ENCODE measurements at regions not wholly inside any gene's neighbourhood (a gene's known extent, or its start where the extent isn't known, plus 50 kb on each side); places are given as distances from the start of the nearest gene placed in this dataset.

DNA sequence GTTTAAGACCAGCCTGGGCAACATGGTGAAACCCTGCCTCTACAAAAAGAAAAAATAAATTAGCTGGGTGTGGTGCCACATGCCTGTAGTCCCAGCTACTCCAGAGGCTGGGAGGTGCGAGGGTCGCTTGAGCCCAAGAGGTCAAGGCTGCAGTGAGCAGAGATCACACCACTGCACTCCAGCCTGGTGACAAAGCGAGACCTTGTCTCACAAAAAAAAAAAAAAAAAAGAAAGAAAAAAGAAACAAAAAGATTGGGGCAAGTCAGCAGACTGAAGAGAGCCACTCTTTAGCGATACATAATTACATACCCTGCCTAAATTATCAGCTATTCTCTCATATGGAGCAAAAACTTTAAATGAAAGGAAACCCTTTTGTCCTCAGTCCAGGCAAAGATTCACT is 53.6 kb upstream of the MAP3K13 start (continued):
- TF ChIP-seq ZBTB7A (CRISPR knock-in tag; IDR thresholded peaks at IDR 0.05) (no peak), ZMAT3 (CRISPR knock-in tag; conservative IDR thresholded peaks at IDR 0.05) (no peak), KDM5A (IDR thresholded peaks at IDR 0.05; ENCODE audit: borderline replicate concordance, low read length) (no peak), SYNCRIP (IDR thresholded peaks at IDR 0.05; ENCODE audit: insufficient read depth, low read depth, low read length) (no peak), ZZZ3 (CRISPR knock-in tag; IDR thresholded peaks at IDR 0.05; ENCODE audit: borderline replicate concordance) (no peak), ZNF230 (CRISPR knock-in tag; IDR thresholded peaks at IDR 0.05) (no peak), HDAC2 (CRISPR knock-in tag; IDR thresholded peaks at IDR 0.05) (peak; percentile 34; the same call in 1 of the 2 replicates), ZNF577 (CRISPR knock-in tag; IDR thresholded peaks at IDR 0.05; ENCODE audit: borderline replicate concordance, low read depth) (no peak), ZKSCAN1 (IDR thresholded peaks at IDR 0.05; ENCODE audit: low read length) (no peak), ZBTB1 (CRISPR knock-in tag; IDR thresholded peaks at IDR 0.05; ENCODE audit: borderline replicate concordance) (no peak), REPIN1 (CRISPR knock-in tag; IDR thresholded peaks at IDR 0.05; ENCODE audit: borderline replicate concordance, low read depth) (no peak), ZNF883 (CRISPR knock-in tag; IDR thresholded peaks at IDR 0.05; ENCODE audit: not compliant biosample characterization) (no peak), NR2C2 (CRISPR knock-in tag; IDR thresholded peaks at IDR 0.05; ENCODE audit: borderline replicate concordance) (peak; percentile 68), HMG20B (CRISPR knock-in tag; conservative IDR thresholded peaks at IDR 0.05) (no peak), JUNB (CRISPR knock-in tag; IDR thresholded peaks at IDR 0.05; ENCODE audit: borderline replicate concordance) (no peak), ZNF589 (CRISPR knock-in tag; conservative IDR thresholded peaks at IDR 0.05) (no peak), CENPT (CRISPR knock-in tag; IDR thresholded peaks at IDR 0.05; ENCODE audit: low read depth) (no peak), JUN (CRISPR knock-in tag; IDR thresholded peaks at IDR 0.05) (no peak)
- TF ChIP-seq, protein P1, sequence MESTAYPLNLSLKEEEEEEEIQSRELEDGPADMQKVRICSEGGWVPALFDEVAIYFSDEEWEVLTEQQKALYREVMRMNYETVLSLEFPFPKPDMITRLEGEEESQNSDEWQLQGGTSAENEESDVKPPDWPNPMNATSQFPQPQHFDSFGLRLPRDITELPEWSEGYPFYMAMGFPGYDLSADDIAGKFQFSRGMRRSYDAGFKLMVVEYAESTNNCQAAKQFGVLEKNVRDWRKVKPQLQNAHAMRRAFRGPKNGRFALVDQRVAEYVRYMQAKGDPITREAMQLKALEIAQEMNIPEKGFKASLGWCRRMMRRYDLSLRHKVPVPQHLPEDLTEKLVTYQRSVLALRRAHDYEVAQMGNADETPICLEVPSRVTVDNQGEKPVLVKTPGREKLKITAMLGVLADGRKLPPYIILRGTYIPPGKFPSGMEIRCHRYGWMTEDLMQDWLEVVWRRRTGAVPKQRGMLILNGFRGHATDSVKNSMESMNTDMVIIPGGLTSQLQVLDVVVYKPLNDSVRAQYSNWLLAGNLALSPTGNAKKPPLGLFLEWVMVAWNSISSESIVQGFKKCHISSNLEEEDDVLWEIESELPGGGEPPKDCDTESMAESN (CRISPR knock-in tag; conservative IDR thresholded peaks at IDR 0.05): 0 out of 2 replicates have a peak, but pooled peaks have one; percentile 30
- TF ChIP-seq, protein P2, sequence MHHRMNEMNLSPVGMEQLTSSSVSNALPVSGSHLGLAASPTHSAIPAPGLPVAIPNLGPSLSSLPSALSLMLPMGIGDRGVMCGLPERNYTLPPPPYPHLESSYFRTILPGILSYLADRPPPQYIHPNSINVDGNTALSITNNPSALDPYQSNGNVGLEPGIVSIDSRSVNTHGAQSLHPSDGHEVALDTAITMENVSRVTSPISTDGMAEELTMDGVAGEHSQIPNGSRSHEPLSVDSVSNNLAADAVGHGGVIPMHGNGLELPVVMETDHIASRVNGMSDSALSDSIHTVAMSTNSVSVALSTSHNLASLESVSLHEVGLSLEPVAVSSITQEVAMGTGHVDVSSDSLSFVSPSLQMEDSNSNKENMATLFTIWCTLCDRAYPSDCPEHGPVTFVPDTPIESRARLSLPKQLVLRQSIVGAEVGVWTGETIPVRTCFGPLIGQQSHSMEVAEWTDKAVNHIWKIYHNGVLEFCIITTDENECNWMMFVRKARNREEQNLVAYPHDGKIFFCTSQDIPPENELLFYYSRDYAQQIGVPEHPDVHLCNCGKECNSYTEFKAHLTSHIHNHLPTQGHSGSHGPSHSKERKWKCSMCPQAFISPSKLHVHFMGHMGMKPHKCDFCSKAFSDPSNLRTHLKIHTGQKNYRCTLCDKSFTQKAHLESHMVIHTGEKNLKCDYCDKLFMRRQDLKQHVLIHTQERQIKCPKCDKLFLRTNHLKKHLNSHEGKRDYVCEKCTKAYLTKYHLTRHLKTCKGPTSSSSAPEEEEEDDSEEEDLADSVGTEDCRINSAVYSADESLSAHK (CRISPR knock-in tag; IDR thresholded peaks at IDR 0.05; ENCODE audit: borderline replicate concordance): no peak
- TF ChIP-seq, protein P3, sequence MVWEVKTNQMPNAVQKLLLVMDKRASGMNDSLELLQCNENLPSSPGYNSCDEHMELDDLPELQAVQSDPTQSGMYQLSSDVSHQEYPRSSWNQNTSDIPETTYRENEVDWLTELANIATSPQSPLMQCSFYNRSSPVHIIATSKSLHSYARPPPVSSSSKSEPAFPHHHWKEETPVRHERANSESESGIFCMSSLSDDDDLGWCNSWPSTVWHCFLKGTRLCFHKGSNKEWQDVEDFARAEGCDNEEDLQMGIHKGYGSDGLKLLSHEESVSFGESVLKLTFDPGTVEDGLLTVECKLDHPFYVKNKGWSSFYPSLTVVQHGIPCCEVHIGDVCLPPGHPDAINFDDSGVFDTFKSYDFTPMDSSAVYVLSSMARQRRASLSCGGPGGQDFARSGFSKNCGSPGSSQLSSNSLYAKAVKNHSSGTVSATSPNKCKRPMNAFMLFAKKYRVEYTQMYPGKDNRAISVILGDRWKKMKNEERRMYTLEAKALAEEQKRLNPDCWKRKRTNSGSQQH (CRISPR knock-in tag; IDR thresholded peaks at IDR 0.05; ENCODE audit: low read depth): no peak
- TF ChIP-seq, protein P4, sequence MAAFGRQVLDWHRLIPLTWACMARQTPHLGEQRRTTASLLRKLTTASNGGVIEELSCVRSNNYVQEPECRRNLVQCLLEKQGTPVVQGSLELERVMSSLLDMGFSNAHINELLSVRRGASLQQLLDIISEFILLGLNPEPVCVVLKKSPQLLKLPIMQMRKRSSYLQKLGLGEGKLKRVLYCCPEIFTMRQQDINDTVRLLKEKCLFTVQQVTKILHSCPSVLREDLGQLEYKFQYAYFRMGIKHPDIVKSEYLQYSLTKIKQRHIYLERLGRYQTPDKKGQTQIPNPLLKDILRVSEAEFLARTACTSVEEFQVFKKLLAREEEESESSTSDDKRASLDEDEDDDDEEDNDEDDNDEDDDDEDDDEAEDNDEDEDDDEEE (CRISPR knock-in tag; IDR thresholded peaks at IDR 0.05): no peak
- TF ChIP-seq, protein P5, sequence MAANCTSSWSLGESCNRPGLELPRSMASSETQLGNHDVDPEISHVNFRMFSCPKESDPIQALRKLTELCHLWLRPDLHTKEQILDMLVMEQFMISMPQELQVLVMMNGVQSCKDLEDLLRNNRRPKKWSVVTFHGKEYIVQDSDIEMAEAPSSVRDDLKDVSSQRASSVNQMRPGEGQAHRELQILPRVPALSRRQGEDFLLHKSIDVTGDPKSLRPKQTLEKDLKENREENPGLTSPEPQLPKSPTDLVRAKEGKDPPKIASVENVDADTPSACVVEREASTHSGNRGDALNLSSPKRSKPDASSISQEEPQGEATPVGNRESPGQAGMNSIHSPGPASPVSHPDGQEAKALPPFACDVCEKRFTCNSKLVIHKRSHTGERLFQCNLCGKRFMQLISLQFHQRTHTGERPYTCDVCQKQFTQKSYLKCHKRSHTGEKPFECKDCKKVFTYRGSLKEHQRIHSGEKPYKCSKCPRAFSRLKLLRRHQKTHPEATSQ (CRISPR knock-in tag; IDR thresholded peaks at IDR 0.05; ENCODE audit: borderline replicate concordance): no peak

All from HepG2 (cell line).